ENCODE measurements at regions not wholly inside any gene's neighbourhood (a gene's known extent, or its start where the extent isn't known, plus 50 kb on each side); places are given as distances from the start of the nearest gene placed in this dataset.

DNA sequence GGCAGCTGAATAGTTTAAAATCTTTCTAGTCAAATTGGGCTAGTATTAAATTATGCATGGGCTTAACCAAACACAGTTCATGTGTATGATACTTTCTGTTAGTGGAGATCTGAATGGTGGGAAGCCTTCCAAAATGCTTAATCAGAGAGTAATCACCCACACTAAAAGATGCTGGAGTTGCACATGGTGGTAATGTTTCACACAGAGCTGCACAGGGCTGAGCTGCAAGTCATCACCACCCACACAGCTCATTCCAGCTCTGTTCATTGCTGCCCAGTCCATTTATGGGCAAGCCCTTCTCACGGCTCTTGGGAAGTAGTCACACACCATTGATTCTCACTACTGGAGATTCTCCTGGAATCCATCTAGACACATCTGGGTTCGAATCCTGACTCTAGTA lies 351.5 kb upstream of the KCNN2 start:
- ChIA-PET POLR2A (no interaction called here), CTCF (ENCODE audit: low intra/inter-chr PET ratio) (no interaction called here)
- no TSS peak for BruUV-seq (replicated peaks)
- Histone ChIP-seq H3K4me3 (no peak overlapping the region), H3K4me1 (replicated peaks in 1 of 2; ENCODE audit: control insufficient read depth in 2 of 2, insufficient read depth in 2 of 2, low read length in 2 of 2) (no peaks in the 10 kb centered on the region), H4K20me1 (replicated peaks; ENCODE audit: control insufficient read depth, insufficient read depth, low read length) (no peaks in the 10 kb centered on the region), H3K4me2 (ENCODE audit: insufficient read depth, low read length) (no peak overlapping the region), H2AFZ (ENCODE audit: low read depth, low read length) (no peak overlapping the region), H3K27me3 (ENCODE audit: control insufficient read depth in 2 of 2, insufficient read depth in 2 of 2, low read length in 2 of 2) (no peaks in the 10 kb centered on the region), H3K9me1 (ENCODE audit: control insufficient read depth, insufficient read depth, low read length) (no peaks in the 10 kb centered on the region), H3K79me2 (ENCODE audit: control insufficient read depth, insufficient read depth, low read length) (no peaks in the 10 kb centered on the region), H3K9ac (ENCODE audit: insufficient read depth in 1 of 2, low read depth in 2 of 2, low read length in 2 of 2) (no peak overlapping the region), H3K36me3 (ENCODE audit: control insufficient read depth, insufficient read depth, low read length) (no peaks in the 10 kb centered on the region), H3K27ac (ENCODE audit: extremely low read depth, low read depth, low read length) (no peak overlapping the region), H3K9me3 (replicated peaks; ENCODE audit: control insufficient read depth, insufficient read depth, low read depth, low read length) (no peaks in the 10 kb centered on the region; the same call in 1 of the 2 replicates)
- FAIRE-seq (no peak), DNase-seq (ENCODE audit: extremely low read depth in 1 of 4, low spot score in 3 of 4) (no peak), ATAC-seq (no peak)
- in situ Hi-C loops (cut with MboI) (no loop called here), intact Hi-C loops (cut with micrococcal nuclease) (no loop called here)
- 6% methylated on average over 2 of the region's 2 CpGs for WGBS (ENCODE audit: insufficient coverage, low coverage, missing lambda C conversion rate)
- TF ChIP-seq, protein P1, sequence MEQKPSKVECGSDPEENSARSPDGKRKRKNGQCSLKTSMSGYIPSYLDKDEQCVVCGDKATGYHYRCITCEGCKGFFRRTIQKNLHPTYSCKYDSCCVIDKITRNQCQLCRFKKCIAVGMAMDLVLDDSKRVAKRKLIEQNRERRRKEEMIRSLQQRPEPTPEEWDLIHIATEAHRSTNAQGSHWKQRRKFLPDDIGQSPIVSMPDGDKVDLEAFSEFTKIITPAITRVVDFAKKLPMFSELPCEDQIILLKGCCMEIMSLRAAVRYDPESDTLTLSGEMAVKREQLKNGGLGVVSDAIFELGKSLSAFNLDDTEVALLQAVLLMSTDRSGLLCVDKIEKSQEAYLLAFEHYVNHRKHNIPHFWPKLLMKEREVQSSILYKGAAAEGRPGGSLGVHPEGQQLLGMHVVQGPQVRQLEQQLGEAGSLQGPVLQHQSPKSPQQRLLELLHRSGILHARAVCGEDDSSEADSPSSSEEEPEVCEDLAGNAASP (IDR thresholded peaks at IDR 0.05): no peak
- no peak for TF ChIP-seq MEIS2 (IDR thresholded peaks at IDR 0.05; ENCODE audit: partially characterized antibody)
- TF ChIP-seq NFIX (CRISPR knock-in tag; IDR thresholded peaks at IDR 0.05; ENCODE audit: low read depth): no peak
- no peak for TF ChIP-seq MTA3 (IDR thresholded peaks at IDR 0.05; ENCODE audit: borderline replicate concordance)
- no peak for TF ChIP-seq ZNF263 (CRISPR knock-in tag; IDR thresholded peaks at IDR 0.05; ENCODE audit: borderline replicate concordance)
- TF ChIP-seq ATF1 (CRISPR knock-in tag; IDR thresholded peaks at IDR 0.05): no peak
- no peak for TF ChIP-seq ATF1 (tag; IDR thresholded peaks at IDR 0.05)
- no peak for TF ChIP-seq NCOA6 (IDR thresholded peaks at IDR 0.05)
- no peak for TF ChIP-seq ZNF12 (CRISPR knock-in tag; IDR thresholded peaks at IDR 0.05)
- TF ChIP-seq POLR2AphosphoS5 (IDR thresholded peaks at IDR 0.05; ENCODE audit: control insufficient read depth, insufficient read depth, low read depth, low read length): no peak
- TF ChIP-seq DPF2 (IDR thresholded peaks at IDR 0.05): no peak
- TF ChIP-seq SRSF9 (IDR thresholded peaks at IDR 0.05; ENCODE audit: borderline replicate concordance, low read depth, low read length): no peak
- TF ChIP-seq MCM7 (IDR thresholded peaks at IDR 0.05): no peak
- TF ChIP-seq ZNF584 (CRISPR knock-in tag; IDR thresholded peaks at IDR 0.05; ENCODE audit: low read depth): no peak
- no peak for TF ChIP-seq ZFP1 (CRISPR knock-in tag; IDR thresholded peaks at IDR 0.05)
- TF ChIP-seq SIN3B (IDR thresholded peaks at IDR 0.05; ENCODE audit: low read depth): no peak
- TF ChIP-seq NFATC3 (IDR thresholded peaks at IDR 0.05): no peak
- TF ChIP-seq ZNF57 (CRISPR knock-in tag; IDR thresholded peaks at IDR 0.05): no peak
- TF ChIP-seq, protein P2, sequence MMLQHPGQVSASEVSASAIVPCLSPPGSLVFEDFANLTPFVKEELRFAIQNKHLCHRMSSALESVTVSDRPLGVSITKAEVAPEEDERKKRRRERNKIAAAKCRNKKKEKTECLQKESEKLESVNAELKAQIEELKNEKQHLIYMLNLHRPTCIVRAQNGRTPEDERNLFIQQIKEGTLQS (IDR thresholded peaks at IDR 0.05): no peak
- TF ChIP-seq, protein P2 (CRISPR knock-in tag; conservative IDR thresholded peaks at IDR 0.05): no peak
